SK-N-SH treated with all-trans-retinoic acid at 6 μM for 48 hours (cell line): ENCODE measurements at regions not wholly inside any gene's neighbourhood (a gene's known extent, or its start where the extent isn't known, plus 50 kb on each side); places are given as distances from the start of the nearest gene placed in this dataset.

Source experiments
- ARNTL ChIP-seq: fragments of 450-650 bp; formaldehyde crosslinking; IDR thresholded peaks from 2 replicates; pipeline ENCODE4 v1.5.0; 2020; ENCODE audit warnings: low read depth, mild to moderate bottlenecking, moderate library complexity, borderline replicate concordance
- BACH2 ChIP-seq: fragments of 250-450 bp; sonication (Bioruptor Pico); IDR thresholded peaks from 2 replicates; pipeline ENCODE4 v1.9.0; 2021; ENCODE audit warnings: mild to moderate bottlenecking, borderline replicate concordance
- CSDC2 ChIP-seq: fragments of 250-450 bp; sonication (Bioruptor Pico); IDR thresholded peaks from 2 replicates; pipeline ENCODE4 v1.5.0; 2020; ENCODE audit warnings: mild to moderate bottlenecking, moderate library complexity
- ESRRG ChIP-seq: fragments of 250-450 bp; sonication (Bioruptor Pico); IDR thresholded peaks from 2 replicates; pipeline ENCODE4 v1.6.1; 2021; ENCODE audit warnings: mild to moderate bottlenecking
- GLIS3 ChIP-seq: fragments of 250-450 bp; sonication (Bioruptor Pico); IDR thresholded peaks from 2 replicates; pipeline ENCODE4 v1.5.0; 2020; ENCODE audit warnings: mild to moderate bottlenecking, moderate library complexity
- OSR1 ChIP-seq: fragments of 250-450 bp; sonication (Bioruptor Pico); IDR thresholded peaks from 2 replicates; pipeline ENCODE4 v1.8.0; 2022; ENCODE audit warnings: moderate library complexity, mild to moderate bottlenecking, inconsistent platforms
- RARB ChIP-seq: fragments of 250-450 bp; sonication (Bioruptor Pico); IDR thresholded peaks from 2 replicates; pipeline ENCODE4 v1.8.0; 2021; ENCODE audit warnings: mild to moderate bottlenecking, moderate library complexity
- ZC3H10 ChIP-seq: fragments of 250-450 bp; sonication (Bioruptor Pico); IDR thresholded peaks from 2 replicates; pipeline ENCODE4 v1.5.1; 2021; ENCODE audit warnings: mild to moderate bottlenecking, moderate library complexity
- ZFP30 ChIP-seq: fragments of 450-650 bp; formaldehyde crosslinking; IDR thresholded peaks from 2 replicates; pipeline ENCODE4 v1.5.0; 2022; ENCODE audit warnings: mild to moderate bottlenecking, moderate library complexity
- ZNF565 ChIP-seq: fragments of 450-650 bp; formaldehyde crosslinking; conservative IDR thresholded peaks from 2 replicates; pipeline ENCODE4 v1.5.0; 2020; ENCODE audit warnings: low read depth, mild to moderate bottlenecking, moderate library complexity
- TF ChIP-seq, protein P1 (sequence below): fragments of 250-450 bp; sonication (Bioruptor Pico); IDR thresholded peaks from 2 replicates; pipeline ENCODE4 v1.8.0; 2021; ENCODE audit warnings: low read depth, mild to moderate bottlenecking, moderate library complexity, borderline replicate concordance
- TF ChIP-seq, protein P2 (sequence below): fragments of 250-450 bp; sonication (Bioruptor Pico); IDR thresholded peaks from 2 replicates; pipeline ENCODE4 v1.8.0; 2020; ENCODE audit warnings: mild to moderate bottlenecking, moderate library complexity, borderline replicate concordance

DNA sequence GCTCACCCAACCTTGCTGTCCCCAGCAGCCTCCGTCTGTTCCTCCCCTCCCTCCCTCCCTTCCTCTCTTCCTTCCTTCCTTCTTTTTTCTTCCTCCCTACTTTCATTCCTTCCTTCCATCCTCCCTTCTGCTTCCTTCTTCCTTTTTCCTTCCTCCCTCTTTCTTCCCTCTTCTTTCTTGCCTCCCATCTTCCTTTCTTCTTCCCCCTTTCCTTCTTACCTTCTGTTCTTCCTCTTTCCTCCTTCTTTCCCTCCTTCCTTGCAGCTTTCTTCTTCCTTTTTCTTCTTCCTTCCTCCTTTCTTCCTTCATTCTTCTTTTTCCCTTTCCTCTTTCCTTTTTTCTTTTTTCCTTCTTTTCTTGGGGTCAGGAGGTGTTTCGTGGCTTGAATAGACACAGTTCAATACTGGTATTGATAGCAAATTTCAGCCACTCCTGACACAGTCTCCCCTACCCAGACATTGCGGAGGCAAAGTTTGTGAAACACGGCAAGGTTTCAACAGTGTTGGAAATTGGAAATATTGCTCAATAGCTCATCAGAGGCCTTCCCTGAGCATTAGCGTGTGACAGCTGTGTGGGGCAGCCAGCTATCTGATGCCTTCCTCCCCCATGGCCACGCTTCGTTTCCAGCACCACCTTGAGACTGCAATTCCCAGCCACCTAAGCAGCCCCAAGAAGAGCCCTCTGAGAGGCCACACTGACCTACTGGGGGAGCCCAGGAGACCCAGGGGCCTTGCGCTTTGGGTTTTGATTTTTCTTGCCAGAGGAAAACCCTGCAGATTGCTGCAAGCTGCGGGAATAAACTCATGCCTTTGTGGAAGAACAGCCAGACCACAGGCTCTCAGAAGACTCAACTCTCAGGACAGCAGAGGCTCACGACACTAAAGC, 82.2 kb downstream of the KLF15 start:
- TF ChIP-seq, protein P1, sequence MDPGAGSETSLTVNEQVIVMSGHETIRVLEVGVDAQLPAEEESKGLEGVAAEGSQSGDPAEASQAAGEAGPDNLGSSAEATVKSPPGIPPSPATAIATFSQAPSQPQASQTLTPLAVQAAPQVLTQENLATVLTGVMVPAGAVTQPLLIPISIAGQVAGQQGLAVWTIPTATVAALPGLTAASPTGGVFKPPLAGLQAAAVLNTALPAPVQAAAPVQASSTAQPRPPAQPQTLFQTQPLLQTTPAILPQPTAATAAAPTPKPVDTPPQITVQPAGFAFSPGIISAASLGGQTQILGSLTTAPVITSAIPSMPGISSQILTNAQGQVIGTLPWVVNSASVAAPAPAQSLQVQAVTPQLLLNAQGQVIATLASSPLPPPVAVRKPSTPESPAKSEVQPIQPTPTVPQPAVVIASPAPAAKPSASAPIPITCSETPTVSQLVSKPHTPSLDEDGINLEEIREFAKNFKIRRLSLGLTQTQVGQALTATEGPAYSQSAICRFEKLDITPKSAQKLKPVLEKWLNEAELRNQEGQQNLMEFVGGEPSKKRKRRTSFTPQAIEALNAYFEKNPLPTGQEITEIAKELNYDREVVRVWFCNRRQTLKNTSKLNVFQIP, result no peak
- TF ChIP-seq ZC3H10 (CRISPR knock-in tag) (no peak), ZFP30 (no peak), ESRRG (CRISPR knock-in tag) (no peak), ZNF565 (CRISPR knock-in tag) (no peak), BACH2 (no peak), GLIS3 (no peak), OSR1 (CRISPR knock-in tag) (no peak), ARNTL (CRISPR knock-in tag) (no peak), CSDC2 (CRISPR knock-in tag) (no peak), RARB (CRISPR knock-in tag) (no peak)
- TF ChIP-seq, protein P2, sequence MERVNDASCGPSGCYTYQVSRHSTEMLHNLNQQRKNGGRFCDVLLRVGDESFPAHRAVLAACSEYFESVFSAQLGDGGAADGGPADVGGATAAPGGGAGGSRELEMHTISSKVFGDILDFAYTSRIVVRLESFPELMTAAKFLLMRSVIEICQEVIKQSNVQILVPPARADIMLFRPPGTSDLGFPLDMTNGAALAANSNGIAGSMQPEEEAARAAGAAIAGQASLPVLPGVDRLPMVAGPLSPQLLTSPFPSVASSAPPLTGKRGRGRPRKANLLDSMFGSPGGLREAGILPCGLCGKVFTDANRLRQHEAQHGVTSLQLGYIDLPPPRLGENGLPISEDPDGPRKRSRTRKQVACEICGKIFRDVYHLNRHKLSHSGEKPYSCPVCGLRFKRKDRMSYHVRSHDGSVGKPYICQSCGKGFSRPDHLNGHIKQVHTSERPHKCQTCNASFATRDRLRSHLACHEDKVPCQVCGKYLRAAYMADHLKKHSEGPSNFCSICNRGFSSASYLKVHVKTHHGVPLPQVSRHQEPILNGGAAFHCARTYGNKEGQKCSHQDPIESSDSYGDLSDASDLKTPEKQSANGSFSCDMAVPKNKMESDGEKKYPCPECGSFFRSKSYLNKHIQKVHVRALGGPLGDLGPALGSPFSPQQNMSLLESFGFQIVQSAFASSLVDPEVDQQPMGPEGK (CRISPR knock-in tag), result no peak
